GM12878 (cell line): ENCODE measurements at regions not wholly inside any gene's neighbourhood (a gene's known extent, or its start where the extent isn't known, plus 50 kb on each side); places are given as distances from the start of the nearest gene placed in this dataset.

Source experiments
- ATAC-seq: fragments of 200-7000 bp; cut with Tn5 transposase; 3 replicates; pipeline ENCODE4 v1.9.1; 2020; ENCODE audit warnings: mild to moderate bottlenecking, moderate library complexity
- BruUV-seq: library from RNA; stranded (reverse); fragments of 400-500 nt; replicated peaks from 2 replicates; lab custom pipeline; 2021; lab: Mats Ljungman, UMichigan
- CTCF ChIA-PET: fragments of 300-600 bp; sonication (Branson Sonifier 250); formaldehyde crosslinking; extraction: SDS; loops from one replicate; lab custom pipeline; 2021; ENCODE audit warnings: inconsistent platforms; lab: Yijun Ruan, JAX
- POLR2A ChIA-PET: fragments of 350-600 bp; formaldehyde crosslinking; extraction: SDS; loops from one replicate; lab custom pipeline; 2021; ENCODE audit warnings: inconsistent platforms; lab: Charles Lee
- RAD21 ChIA-PET: fragments of 300-600 bp; sonication (Branson Sonifier 250); formaldehyde crosslinking; loops from one replicate; lab custom pipeline; 2023; ENCODE audit warnings: antibody characterized with exemption; ENCODE audit not compliant: unreplicated experiment; lab: Charles Lee
- SMC1A ChIA-PET: fragments of 300-600 bp; sonication (Branson Sonifier 250); formaldehyde crosslinking; loops from one replicate; lab custom pipeline; 2023; ENCODE audit not compliant: unreplicated experiment, uncharacterized antibody; lab: Charles Lee
- DNase-seq: peaks from one replicate; pipeline ENCODE4 v3.0.0-alpha.2; 2011; ENCODE audit warnings: low read depth, low spot score
- FAIRE-seq: peaks from 3 replicates; lab custom pipeline; 2011; peaks lifted over from hg19 to GRCh38; lab: Jason Lieb, UNC
- H2AFZ ChIP-seq: 2 replicates; pipeline ENCODE4 v1.6.0; 2011; ENCODE audit warnings: low read depth, low read length, control low read depth; ENCODE audit not compliant: control insufficient read depth
- H3K27ac ChIP-seq: 2 replicates; pipeline ENCODE4 v1.5.1; 2011; ENCODE audit warnings: control low read depth; ENCODE audit not compliant: control insufficient read depth, insufficient read depth
- H3K27me3 ChIP-seq, 2 experiments: replicated peaks in 1 of 2; 2 replicates each; pipeline versions ENCODE4 v1.6.0 to v1.6.1; 2011; ENCODE audit warnings: low read length in 1 of 2; ENCODE audit not compliant: control insufficient read depth in 2 of 2, insufficient read depth in 2 of 2
- H3K36me3 ChIP-seq, 2 experiments: 2 replicates each; pipeline ENCODE4 v1.5.1; 2011; ENCODE audit warnings: low read length in 1 of 2; ENCODE audit not compliant: control insufficient read depth in 2 of 2, insufficient read depth in 2 of 2
- H3K4me1 ChIP-seq: 2 replicates; pipeline ENCODE4 v1.6.1; 2011; ENCODE audit warnings: mild to moderate bottlenecking, low read length, moderate library complexity, mixed read lengths; ENCODE audit not compliant: control insufficient read depth, insufficient read depth
- H3K4me2 ChIP-seq: 2 replicates; pipeline ENCODE4 v1.6.0; 2011; ENCODE audit warnings: control low read depth; ENCODE audit not compliant: control insufficient read depth, insufficient read depth
- H3K4me3 ChIP-seq: fragments of 200-600 bp; sonication (generic); 2 replicates; pipeline ENCODE4 v1.5.1; 2016
- H3K79me2 ChIP-seq: 2 replicates; pipeline ENCODE4 v1.6.0; 2011; ENCODE audit warnings: low read length; ENCODE audit not compliant: control insufficient read depth, insufficient read depth
- H3K9ac ChIP-seq: 2 replicates; pipeline ENCODE4 v1.8.0; 2011; ENCODE audit warnings: low read length, control low read depth, mixed read lengths; ENCODE audit not compliant: control insufficient read depth, insufficient read depth
- H3K9me3 ChIP-seq: replicated peaks from 3 replicates; pipeline ENCODE4 v1.5.1; 2011; ENCODE audit warnings: mild to moderate bottlenecking, low read length; ENCODE audit not compliant: control insufficient read depth, insufficient read depth
- H4K20me1 ChIP-seq: 2 replicates; pipeline ENCODE4 v1.6.0; 2011; ENCODE audit not compliant: control insufficient read depth, insufficient read depth
- ASH2L ChIP-seq: fragments of 300-600, 200-600 bp; sonication (generic); IDR thresholded peaks from 2 replicates; pipeline ENCODE4 v1.6.1; 2017; ENCODE audit warnings: low read depth, mild to moderate bottlenecking, borderline replicate concordance
- ATF2 ChIP-seq: IDR thresholded peaks from 2 replicates; pipeline ENCODE4 v1.6.1; 2012; ENCODE audit warnings: low read length, inconsistent platforms
- BHLHE40 ChIP-seq, 2 experiments: fragments of 450-650 bp in 1 of 2; IDR thresholded peaks; 2 replicates each; pipeline ENCODE4 v1.6.1; 2011 to 2017; ENCODE audit warnings: low read depth in 2 of 2, borderline replicate concordance in 1 of 2, improper control_type of control experiment in 1 of 2, low read length in 1 of 2, mild to moderate bottlenecking in 1 of 2
- BMI1 ChIP-seq: fragments of 450-650 bp; IDR thresholded peaks from 2 replicates; pipeline ENCODE4 v1.6.1; 2016; ENCODE audit warnings: mild to moderate bottlenecking, moderate library complexity, borderline replicate concordance
- ESRRA ChIP-seq: IDR thresholded peaks from 2 replicates; pipeline ENCODE4 v1.6.1; 2012; ENCODE audit warnings: mild to moderate bottlenecking, low read length, improper control_type of control experiment
- HDAC2 ChIP-seq: fragments of 200-600 bp; sonication (generic); IDR thresholded peaks from 2 replicates; pipeline ENCODE4 v1.6.1; 2017
- SMARCA5 ChIP-seq: fragments of 450-650 bp; IDR thresholded peaks from 2 replicates; pipeline ENCODE4 v1.6.1; 2017; ENCODE audit warnings: mild to moderate bottlenecking
- SUPT20H ChIP-seq: IDR thresholded peaks from 2 replicates; pipeline ENCODE4 v1.6.1; 2011; ENCODE audit warnings: low read depth, mild to moderate bottlenecking, low read length, moderate library complexity, borderline replicate concordance; ENCODE audit not compliant: control insufficient read depth
- WGBS: methylation state at CpG from one replicate; pipeline ENCODE4 v1.1.6; 2016; ENCODE audit warnings: low lambda C conversion rate; ENCODE audit not compliant: insufficient replicate concordance, insufficient coverage; ENCODE audit errors: missing lambda C conversion rate; 5-methylcytosine and 5-hydroxymethylcytosine counted together
- in situ Hi-C: fragments of 300-500 bp; cut with MboI; formaldehyde crosslinking; loops from 9 replicates; pipeline ENCODE4 v1.14.3; 2018; ENCODE audit warnings: mixed read lengths
- intact Hi-C: fragments of 100-400 bp; cut with micrococcal nuclease; formaldehyde crosslinking; loops from one replicate; pipeline ENCODE4 v1.14.2; 2022; ENCODE audit not compliant: unreplicated experiment
- TF ChIP-seq, protein P1 (sequence below): fragments of 450-650 bp; IDR thresholded peaks from 2 replicates; pipeline ENCODE4 v1.6.1; 2017; ENCODE audit warnings: mild to moderate bottlenecking, moderate library complexity

DNA sequence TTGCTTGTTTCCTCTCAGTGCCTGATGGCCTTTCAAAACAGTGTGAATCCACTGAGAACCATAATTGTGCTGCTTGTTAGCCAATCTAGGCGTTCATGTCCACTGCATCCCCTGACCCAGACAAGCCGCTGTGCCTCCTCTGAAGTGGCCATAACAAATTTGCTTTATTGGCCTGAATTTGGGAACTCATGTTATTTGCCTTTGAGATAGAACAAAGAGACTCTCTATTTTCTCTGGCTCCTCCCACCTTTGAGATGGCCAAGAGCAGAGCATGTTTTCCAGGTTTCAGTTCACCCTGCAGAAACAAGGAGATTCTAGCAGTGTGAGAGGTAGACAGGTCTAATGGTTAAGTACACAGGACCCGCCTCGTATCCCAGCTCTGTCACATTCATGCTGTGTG is 723.9 kb downstream of the MED13L start (continued):
- no peak for TF ChIP-seq ATF2

DNA sequence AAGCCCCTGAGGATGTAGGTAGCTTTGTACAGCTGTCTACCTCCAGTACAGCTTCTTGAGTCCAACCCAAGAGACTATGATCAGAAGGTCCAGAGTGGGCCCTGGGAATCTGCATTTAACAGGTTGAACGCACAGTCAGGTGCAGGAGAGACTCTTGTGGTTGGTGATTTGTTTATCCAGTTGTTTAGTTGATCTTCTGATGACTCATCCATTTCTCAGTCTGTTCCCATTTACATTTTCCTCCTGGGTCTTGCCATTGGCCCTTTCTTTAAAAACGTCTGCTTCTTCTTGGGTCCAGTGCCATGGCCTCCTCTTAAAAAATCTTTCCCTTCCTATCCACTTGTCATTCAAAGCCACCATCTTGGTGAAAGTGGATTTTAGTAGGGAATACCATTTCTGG is 734.2 kb downstream of the MED13L start:
- POLR2A ChIA-PET, result no interaction called here
- WGBS, result 0% methylated on average over 2 of the region's 2 CpGs
- no peak for ATAC-seq

More for the DNA sequence above, 734.2 kb downstream of the MED13L start:
- FAIRE-seq, result no peak
- Histone ChIP-seq H4K20me1 (no peaks in the 10 kb centered on the region), H3K4me3 (no peak overlapping the region), H3K9ac (no peak overlapping the region), H3K27ac (no peak overlapping the region), H3K27me3 (no peaks in the 10 kb centered on the region), H3K4me2 (no peak overlapping the region), H3K9me3 (no peaks in the 10 kb centered on the region; the same call in 1 of the 3 replicates), H2AFZ (no peak overlapping the region), H3K4me1 (no peaks in the 10 kb centered on the region), H3K79me2 (no peaks in the 10 kb centered on the region), H3K36me3 (no peaks in the 10 kb centered on the region)
- in situ Hi-C loops, result no loop called here
- SMC1A ChIA-PET, result no interaction called here
- intact Hi-C loops, result no loop called here
- no TSS peak for BruUV-seq
- CTCF ChIA-PET, result no interaction called here
- RAD21 ChIA-PET, result no interaction called here
- TF ChIP-seq ESRRA, result no peak
- TF ChIP-seq SMARCA5, result no peak
- TF ChIP-seq HDAC2, result no peak
- no peak for TF ChIP-seq BMI1
- no peak for TF ChIP-seq BHLHE40 (IDR thresholded peaks at IDR 0.05; ENCODE audit: borderline replicate concordance in 1 of 2, low read depth in 2 of 2, low read length in 1 of 2)
- no peak for TF ChIP-seq ASH2L
- TF ChIP-seq, protein P1, sequence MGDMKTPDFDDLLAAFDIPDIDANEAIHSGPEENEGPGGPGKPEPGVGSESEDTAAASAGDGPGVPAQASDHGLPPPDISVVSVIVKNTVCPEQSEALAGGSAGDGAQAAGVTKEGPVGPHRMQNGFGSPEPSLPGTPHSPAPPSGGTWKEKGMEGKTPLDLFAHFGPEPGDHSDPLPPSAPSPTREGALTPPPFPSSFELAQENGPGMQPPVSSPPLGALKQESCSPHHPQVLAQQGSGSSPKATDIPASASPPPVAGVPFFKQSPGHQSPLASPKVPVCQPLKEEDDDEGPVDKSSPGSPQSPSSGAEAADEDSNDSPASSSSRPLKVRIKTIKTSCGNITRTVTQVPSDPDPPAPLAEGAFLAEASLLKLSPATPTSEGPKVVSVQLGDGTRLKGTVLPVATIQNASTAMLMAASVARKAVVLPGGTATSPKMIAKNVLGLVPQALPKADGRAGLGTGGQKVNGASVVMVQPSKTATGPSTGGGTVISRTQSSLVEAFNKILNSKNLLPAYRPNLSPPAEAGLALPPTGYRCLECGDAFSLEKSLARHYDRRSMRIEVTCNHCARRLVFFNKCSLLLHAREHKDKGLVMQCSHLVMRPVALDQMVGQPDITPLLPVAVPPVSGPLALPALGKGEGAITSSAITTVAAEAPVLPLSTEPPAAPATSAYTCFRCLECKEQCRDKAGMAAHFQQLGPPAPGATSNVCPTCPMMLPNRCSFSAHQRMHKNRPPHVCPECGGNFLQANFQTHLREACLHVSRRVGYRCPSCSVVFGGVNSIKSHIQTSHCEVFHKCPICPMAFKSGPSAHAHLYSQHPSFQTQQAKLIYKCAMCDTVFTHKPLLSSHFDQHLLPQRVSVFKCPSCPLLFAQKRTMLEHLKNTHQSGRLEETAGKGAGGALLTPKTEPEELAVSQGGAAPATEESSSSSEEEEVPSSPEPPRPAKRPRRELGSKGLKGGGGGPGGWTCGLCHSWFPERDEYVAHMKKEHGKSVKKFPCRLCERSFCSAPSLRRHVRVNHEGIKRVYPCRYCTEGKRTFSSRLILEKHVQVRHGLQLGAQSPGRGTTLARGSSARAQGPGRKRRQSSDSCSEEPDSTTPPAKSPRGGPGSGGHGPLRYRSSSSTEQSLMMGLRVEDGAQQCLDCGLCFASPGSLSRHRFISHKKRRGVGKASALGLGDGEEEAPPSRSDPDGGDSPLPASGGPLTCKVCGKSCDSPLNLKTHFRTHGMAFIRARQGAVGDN, result no peak
- no peak for TF ChIP-seq SUPT20H
- no peak for DNase-seq
